ENCODE measurements at regions not wholly inside any gene's neighbourhood (a gene's known extent, or its start where the extent isn't known, plus 50 kb on each side); places are given as distances from the start of the nearest gene placed in this dataset.
A peak's percentile ranks its signal among the peaks of the same experiment; 100 is the strongest.
"Not testable (repeated sequence)": the region's sequence is repeated elsewhere in the genome, so short reads cannot be mapped to it uniquely, and the experiment has no call there.

- intact Hi-C loops (cut with DNase I), result no loop called here
- ATAC-seq (ENCODE audit: poor library complexity) (no peak), DNase-seq (no peak)
Observed at GRCh38 chr21:17397703-17398102, 115.1 kb upstream of the CXADR start.

GRCh38 chr21:17398954-17399353 is 113.9 kb upstream of the CXADR start:
- intact Hi-C loops (cut with DNase I); ATAC-seq (ENCODE audit: poor library complexity): not testable (repeated sequence)

GRCh38 chr21:17402937-17403336 is 109.9 kb upstream of the CXADR start:
- DNase-seq (no peak), ATAC-seq (ENCODE audit: poor library complexity) (no peak)
- intact Hi-C loops (cut with DNase I), result no loop called here

More at GRCh38 chr21:17398954-17399353, 113.9 kb upstream of the CXADR start:
- DNase-seq, result not testable (repeated sequence)

GRCh38 chr21:17406202-17406601 is 106.6 kb upstream of the CXADR start:
- no peak for ATAC-seq (ENCODE audit: poor library complexity)
- intact Hi-C loops (cut with DNase I), result no loop called here
- no peak for DNase-seq

- intact Hi-C loops (cut with DNase I), result no loop called here
- no peak for DNase-seq
- ATAC-seq (ENCODE audit: poor library complexity), result no peak
Observed at GRCh38 chr21:17414766-17415165, 98.1 kb upstream of the CXADR start.

- DNase-seq (no peak), ATAC-seq (ENCODE audit: poor library complexity) (no peak)
- intact Hi-C loops (cut with DNase I), result no loop called here
Observed at GRCh38 chr21:17416139-17416538, 96.7 kb upstream of the CXADR start.

- DNase-seq (no peak), ATAC-seq (ENCODE audit: poor library complexity) (no peak)
- intact Hi-C loops (cut with DNase I), result no loop called here
Observed at GRCh38 chr21:17422931-17423330, 89.9 kb upstream of the CXADR start.

GRCh38 chr21:17427157-17427556 is 85.7 kb upstream of the CXADR start:
- DNase-seq (no peak), ATAC-seq (ENCODE audit: poor library complexity) (no peak)
- intact Hi-C loops (cut with DNase I), result no loop called here

GRCh38 chr21:17427831-17428483 is 84.9 kb upstream of the CXADR start:
- intact Hi-C loops (cut with DNase I), result no loop called here
- ATAC-seq (ENCODE audit: poor library complexity) (no peak), DNase-seq (no peak)

GRCh38 chr21:17428484-17428869 is 84.4 kb upstream of the CXADR start:
- intact Hi-C loops (cut with DNase I), result no loop called here
- ATAC-seq (ENCODE audit: poor library complexity) (no peak), DNase-seq (no peak)

GRCh38 chr21:17428980-17429379 is 83.9 kb upstream of the CXADR start:
- no peak for ATAC-seq (ENCODE audit: poor library complexity)
- no peak for DNase-seq
- intact Hi-C loops (cut with DNase I), result no loop called here

- ATAC-seq (ENCODE audit: poor library complexity) (no peak), DNase-seq (no peak)
- intact Hi-C loops (cut with DNase I), result no loop called here
Observed at GRCh38 chr21:17429936-17430335, 82.9 kb upstream of the CXADR start.

- intact Hi-C loops (cut with DNase I), result no loop called here
- ATAC-seq (ENCODE audit: poor library complexity) (no peak), DNase-seq (no peak)
Observed at GRCh38 chr21:17432732-17433057, 80.1 kb upstream of the CXADR start.

GRCh38 chr21:17433730-17434129 is 79.1 kb upstream of the CXADR start:
- intact Hi-C loops (cut with DNase I), result no loop called here
- DNase-seq (no peak), ATAC-seq (ENCODE audit: poor library complexity) (no peak)

GRCh38 chr21:17435565-17436543 is 77.0 kb upstream of the CXADR start:
- DNase-seq (no peak), ATAC-seq (ENCODE audit: poor library complexity) (no peak)
- intact Hi-C loops (cut with DNase I), result no loop called here

GRCh38 chr21:17436626-17437111 is 76.2 kb upstream of the CXADR start:
- DNase-seq, result no peak
- intact Hi-C loops (cut with DNase I), result no loop called here
- peak; percentile 56 for ATAC-seq (ENCODE audit: poor library complexity)

GRCh38 chr21:17438635-17439034 is 74.2 kb upstream of the CXADR start:
- DNase-seq, result no peak
- intact Hi-C loops (cut with DNase I), result no loop called here
- ATAC-seq (ENCODE audit: poor library complexity), result no peak

GRCh38 chr21:17440969-17441368 is 71.9 kb upstream of the CXADR start:
- ATAC-seq (ENCODE audit: poor library complexity) (no peak), DNase-seq (no peak)
- intact Hi-C loops (cut with DNase I), result no loop called here

GRCh38 chr21:17441370-17441769 is 71.5 kb upstream of the CXADR start:
- ATAC-seq (ENCODE audit: poor library complexity) (no peak), DNase-seq (no peak)
- intact Hi-C loops (cut with DNase I), result no loop called here

GRCh38 chr21:17442165-17442564 is 70.7 kb upstream of the CXADR start:
- ATAC-seq (ENCODE audit: poor library complexity) (no peak), DNase-seq (no peak)
- intact Hi-C loops (cut with DNase I), result no loop called here
